ENCODE measurements at regions not wholly inside any gene's neighbourhood (a gene's known extent, or its start where the extent isn't known, plus 50 kb on each side); places are given as distances from the start of the nearest gene placed in this dataset.

GRCh38 chr6:81633391-81633790 lies 119.1 kb downstream of the TENT5A start:
- no peak for DNase-seq
- H3K4me3 Mint-ChIP-seq (ENCODE audit: unreplicated experiment) = no peak overlapping the region
- no peaks in the 10 kb centered on the region for H3K4me1 Mint-ChIP-seq (ENCODE audit: low read depth, unreplicated experiment)
- H3K27me3 Mint-ChIP-seq (ENCODE audit: unreplicated experiment) = no peaks in the 10 kb centered on the region
- TF ChIP-seq, protein P1, sequence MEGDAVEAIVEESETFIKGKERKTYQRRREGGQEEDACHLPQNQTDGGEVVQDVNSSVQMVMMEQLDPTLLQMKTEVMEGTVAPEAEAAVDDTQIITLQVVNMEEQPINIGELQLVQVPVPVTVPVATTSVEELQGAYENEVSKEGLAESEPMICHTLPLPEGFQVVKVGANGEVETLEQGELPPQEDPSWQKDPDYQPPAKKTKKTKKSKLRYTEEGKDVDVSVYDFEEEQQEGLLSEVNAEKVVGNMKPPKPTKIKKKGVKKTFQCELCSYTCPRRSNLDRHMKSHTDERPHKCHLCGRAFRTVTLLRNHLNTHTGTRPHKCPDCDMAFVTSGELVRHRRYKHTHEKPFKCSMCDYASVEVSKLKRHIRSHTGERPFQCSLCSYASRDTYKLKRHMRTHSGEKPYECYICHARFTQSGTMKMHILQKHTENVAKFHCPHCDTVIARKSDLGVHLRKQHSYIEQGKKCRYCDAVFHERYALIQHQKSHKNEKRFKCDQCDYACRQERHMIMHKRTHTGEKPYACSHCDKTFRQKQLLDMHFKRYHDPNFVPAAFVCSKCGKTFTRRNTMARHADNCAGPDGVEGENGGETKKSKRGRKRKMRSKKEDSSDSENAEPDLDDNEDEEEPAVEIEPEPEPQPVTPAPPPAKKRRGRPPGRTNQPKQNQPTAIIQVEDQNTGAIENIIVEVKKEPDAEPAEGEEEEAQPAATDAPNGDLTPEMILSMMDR (IDR thresholded peaks at IDR 0.05; ENCODE audit: partially characterized antibody, unreplicated experiment) = no peak
- H3K36me3 Mint-ChIP-seq (ENCODE audit: unreplicated experiment) = peaks cover 9% of the 10 kb centered on the region
- H3K27ac Mint-ChIP-seq (ENCODE audit: unreplicated experiment) = no peak overlapping the region
- H3K9me3 Mint-ChIP-seq (ENCODE audit: unreplicated experiment) = peaks cover 2% of the 10 kb centered on the region

DNA sequence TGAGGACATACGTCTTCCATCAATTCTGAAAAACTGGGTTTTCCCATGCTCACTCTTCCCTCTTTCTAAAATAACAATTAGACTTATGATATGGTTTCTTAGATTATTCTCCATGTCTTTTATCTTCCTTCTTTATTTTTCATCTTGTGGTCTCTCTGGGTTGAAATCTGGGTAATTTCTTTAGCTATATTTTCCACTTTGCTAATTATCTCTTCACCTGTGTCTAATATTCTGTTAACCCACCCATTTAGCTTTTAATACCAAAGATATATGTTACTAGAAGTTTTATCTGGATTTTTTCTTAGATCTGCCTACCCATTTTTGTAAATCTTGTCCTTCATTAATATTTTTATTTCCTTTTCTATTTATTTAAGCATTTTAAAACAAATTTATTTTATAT lies 121.8 kb downstream of the TENT5A start:
- Mint-ChIP-seq H3K4me3 (ENCODE audit: unreplicated experiment) (no peak overlapping the region), H3K4me1 (ENCODE audit: low read depth, unreplicated experiment) (no peaks in the 10 kb centered on the region), H3K9me3 (ENCODE audit: unreplicated experiment) (peaks cover 2% of the 10 kb centered on the region), H3K27ac (ENCODE audit: unreplicated experiment) (no peak overlapping the region), H3K36me3 (ENCODE audit: unreplicated experiment) (peaks cover 9% of the 10 kb centered on the region), H3K27me3 (ENCODE audit: unreplicated experiment) (no peaks in the 10 kb centered on the region)
- TF ChIP-seq, protein P1 (IDR thresholded peaks at IDR 0.05; ENCODE audit: partially characterized antibody, unreplicated experiment) = no peak
- DNase-seq = no peak

- H3K4me1 Mint-ChIP-seq (ENCODE audit: low read depth, unreplicated experiment) = no peaks in the 10 kb centered on the region
- TF ChIP-seq, protein P1 (IDR thresholded peaks at IDR 0.05; ENCODE audit: partially characterized antibody, unreplicated experiment) = no peak
- no peak overlapping the region for H3K27ac Mint-ChIP-seq (ENCODE audit: unreplicated experiment)
- DNase-seq = no peak
- H3K36me3 Mint-ChIP-seq (ENCODE audit: unreplicated experiment) = no peaks in the 10 kb centered on the region
- H3K4me3 Mint-ChIP-seq (ENCODE audit: unreplicated experiment) = no peak overlapping the region
- peaks cover 1% of the 10 kb centered on the region for H3K27me3 Mint-ChIP-seq (ENCODE audit: unreplicated experiment)
- H3K9me3 Mint-ChIP-seq (ENCODE audit: unreplicated experiment) = no peaks in the 10 kb centered on the region
These were observed 127.3 kb downstream of the TENT5A start for GRCh38 chr6:81625216-81625615.

DNA sequence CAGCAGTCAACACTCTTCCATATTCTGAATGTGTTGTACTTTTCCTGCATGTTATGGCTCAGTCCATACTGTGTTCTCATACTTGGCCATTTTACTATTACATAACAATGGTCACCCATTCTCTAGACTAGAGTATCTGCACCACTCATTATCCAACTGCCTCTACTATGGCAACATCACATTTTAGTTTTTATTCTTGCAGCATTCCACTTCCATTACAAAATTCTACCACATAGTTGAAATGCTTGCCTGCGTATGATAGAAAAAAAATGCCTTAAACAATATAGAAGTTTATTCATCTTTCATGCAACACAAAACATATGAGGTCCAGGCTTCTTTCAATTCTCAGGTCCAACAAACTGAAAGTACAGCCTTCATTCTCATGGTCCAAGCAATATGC lies 128.0 kb downstream of the TENT5A start:
- no peak for DNase-seq
- Mint-ChIP-seq H3K27ac (ENCODE audit: unreplicated experiment) (no peak overlapping the region), H3K36me3 (ENCODE audit: unreplicated experiment) (no peaks in the 10 kb centered on the region), H3K4me3 (ENCODE audit: unreplicated experiment) (no peak overlapping the region), H3K9me3 (ENCODE audit: unreplicated experiment) (no peaks in the 10 kb centered on the region), H3K4me1 (ENCODE audit: low read depth, unreplicated experiment) (no peaks in the 10 kb centered on the region), H3K27me3 (ENCODE audit: unreplicated experiment) (peaks cover 1% of the 10 kb centered on the region)
- TF ChIP-seq, protein P1 (IDR thresholded peaks at IDR 0.05; ENCODE audit: partially characterized antibody, unreplicated experiment) = no peak

- H3K4me3 Mint-ChIP-seq (ENCODE audit: unreplicated experiment) = no peak overlapping the region
- H3K36me3 Mint-ChIP-seq (ENCODE audit: unreplicated experiment) = no peaks in the 10 kb centered on the region
- no peak overlapping the region for H3K27ac Mint-ChIP-seq (ENCODE audit: unreplicated experiment)
- no peaks in the 10 kb centered on the region for H3K9me3 Mint-ChIP-seq (ENCODE audit: unreplicated experiment)
- H3K27me3 Mint-ChIP-seq (ENCODE audit: unreplicated experiment) = peaks cover 1% of the 10 kb centered on the region
- DNase-seq = no peak
- H3K4me1 Mint-ChIP-seq (ENCODE audit: low read depth, unreplicated experiment) = no peaks in the 10 kb centered on the region
- TF ChIP-seq, protein P1 (IDR thresholded peaks at IDR 0.05; ENCODE audit: partially characterized antibody, unreplicated experiment) = no peak
These were observed 129.2 kb downstream of the TENT5A start for GRCh38 chr6:81623106-81623759.

Measured in glutamatergic neuron (in vitro differentiated cells).